Esophagus muscularis mucosa (tissue), 4 donors: ENCODE measurements at regions not wholly inside any gene's neighbourhood (a gene's known extent, or its start where the extent isn't known, plus 50 kb on each side); places are given as distances from the start of the nearest gene placed in this dataset.

ENCODE experiments used
- DNase-seq: peaks from one replicate; pipeline ENCODE4 v3.0.0-alpha.2; 2017; ENCODE audit errors: extremely low spot score
- H3K27ac ChIP-seq, 4 donors: fragments of 200-600 bp; sonication (generic); replicated peaks in 1 of 4; 1 replicate in 3 of 4; 2 replicates in 1 of 4; pipeline ENCODE4 v1.5.1; 2016 to 2019; ENCODE audit warnings: mild to moderate bottlenecking in 1 of 4
- H3K27me3 ChIP-seq, 4 donors: fragments of 200-600 bp; sonication (generic); one replicate each; pipeline versions ENCODE4 v1.5.1 to v1.6.0; 2016 to 2019
- H3K36me3 ChIP-seq, 4 donors: fragments of 200-600 bp; sonication (generic); one replicate each; pipeline ENCODE4 v1.5.1; 2016 to 2019
- H3K4me1 ChIP-seq, 4 donors: fragments of 200-600 bp; sonication (generic); one replicate each; pipeline ENCODE4 v1.5.1; 2016 to 2019
- H3K4me3 ChIP-seq, 4 donors: fragments of 200-600 bp; sonication (generic); 1 replicate in 2 of 4; 2 replicates in 2 of 4; pipeline ENCODE4 v1.5.1; 2016 to 2019; ENCODE audit warnings: mild to moderate bottlenecking in 4 of 4, moderate library complexity in 1 of 4
- H3K9me3 ChIP-seq, 4 donors: fragments of 200-600 bp; sonication (generic); 1 replicate in 3 of 4; 2 replicates in 1 of 4; pipeline ENCODE4 v1.5.1; 2016 to 2019
- EP300 ChIP-seq: sonication (generic); formaldehyde crosslinking; IDR thresholded peaks from one replicate; pipeline ENCODE4 v1.6.1; 2017; ENCODE audit warnings: antibody characterized with exemption
- POLR2A ChIP-seq: fragments of 450-650 bp; IDR thresholded peaks from one replicate; pipeline ENCODE4 v1.6.1; 2017; ENCODE audit warnings: antibody characterized with exemption, moderate library complexity, mild to moderate bottlenecking, low read depth
- POLR2AphosphoS5 ChIP-seq, 2 donors: sonication (generic); formaldehyde crosslinking; IDR thresholded peaks; one replicate each; pipeline ENCODE4 v1.6.1; 2017; ENCODE audit warnings: antibody characterized with exemption in 2 of 2
- WGBS: methylation state at CpG from one replicate; pipeline ENCODE4 v1.1.5; 2018; 5-methylcytosine and 5-hydroxymethylcytosine counted together
- intact Hi-C: fragments of 100-400 bp; cut with DNase I; formaldehyde crosslinking; loops from one replicate; pipeline ENCODE4 v1.15.1; 2023
- TF ChIP-seq, protein P1 (sequence below), 3 experiments: fragments of 200-600 bp in 2 of 3; fragments of 450-650 bp in 1 of 3; sonication (generic) in 2 of 3; IDR thresholded peaks; one replicate each; pipeline ENCODE4 v1.5.1; 2017 to 2019; ENCODE audit warnings: antibody characterized with exemption in 3 of 3, mild to moderate bottlenecking in 2 of 3, moderate library complexity in 1 of 3

DNA sequence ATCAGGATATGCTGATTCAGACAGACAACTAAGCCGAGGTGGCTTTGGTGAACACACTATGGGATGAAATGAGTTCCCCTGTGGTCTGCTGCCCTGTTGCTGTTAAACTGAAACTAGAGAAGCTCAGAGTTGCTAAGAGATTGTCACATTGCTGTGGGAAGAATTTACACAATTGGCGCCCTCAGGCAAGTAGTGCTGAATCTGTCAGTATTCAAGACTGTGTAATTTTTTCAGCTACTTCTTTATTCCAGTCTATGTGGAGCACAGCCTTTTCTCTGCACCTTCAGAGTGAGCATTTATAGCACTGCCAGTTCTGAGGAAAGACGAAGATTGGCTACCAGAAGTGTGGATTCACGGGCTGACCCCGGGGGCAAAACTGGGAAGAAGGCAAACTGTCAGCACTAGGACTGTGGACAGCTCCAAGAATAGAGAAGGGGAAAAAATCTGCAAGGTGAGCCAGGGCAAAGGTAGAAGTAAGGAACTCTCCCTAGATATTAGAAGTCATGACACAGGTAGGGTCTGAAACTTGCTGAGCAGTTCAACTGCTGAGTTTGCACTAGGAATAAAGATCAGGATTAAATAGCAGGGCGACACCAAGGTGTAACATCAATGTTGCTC, 218.8 kb upstream of the TMPO start:
- intact Hi-C loops = no loop called here
- H3K27me3 ChIP-seq = no peaks in the 10 kb centered on the region
- H3K9me3 ChIP-seq = no peaks in the 10 kb centered on the region
- H3K4me1 ChIP-seq = no peaks in the 10 kb centered on the region
- no peak overlapping the region for H3K4me3 ChIP-seq
- TF ChIP-seq POLR2AphosphoS5 (IDR thresholded peaks at IDR 0.05) = no peak
- TF ChIP-seq EP300 = no peak
- TF ChIP-seq POLR2A = no peak
- TF ChIP-seq, protein P1, sequence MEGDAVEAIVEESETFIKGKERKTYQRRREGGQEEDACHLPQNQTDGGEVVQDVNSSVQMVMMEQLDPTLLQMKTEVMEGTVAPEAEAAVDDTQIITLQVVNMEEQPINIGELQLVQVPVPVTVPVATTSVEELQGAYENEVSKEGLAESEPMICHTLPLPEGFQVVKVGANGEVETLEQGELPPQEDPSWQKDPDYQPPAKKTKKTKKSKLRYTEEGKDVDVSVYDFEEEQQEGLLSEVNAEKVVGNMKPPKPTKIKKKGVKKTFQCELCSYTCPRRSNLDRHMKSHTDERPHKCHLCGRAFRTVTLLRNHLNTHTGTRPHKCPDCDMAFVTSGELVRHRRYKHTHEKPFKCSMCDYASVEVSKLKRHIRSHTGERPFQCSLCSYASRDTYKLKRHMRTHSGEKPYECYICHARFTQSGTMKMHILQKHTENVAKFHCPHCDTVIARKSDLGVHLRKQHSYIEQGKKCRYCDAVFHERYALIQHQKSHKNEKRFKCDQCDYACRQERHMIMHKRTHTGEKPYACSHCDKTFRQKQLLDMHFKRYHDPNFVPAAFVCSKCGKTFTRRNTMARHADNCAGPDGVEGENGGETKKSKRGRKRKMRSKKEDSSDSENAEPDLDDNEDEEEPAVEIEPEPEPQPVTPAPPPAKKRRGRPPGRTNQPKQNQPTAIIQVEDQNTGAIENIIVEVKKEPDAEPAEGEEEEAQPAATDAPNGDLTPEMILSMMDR (IDR thresholded peaks at IDR 0.05) = no peak
- no peak overlapping the region for H3K27ac ChIP-seq
- WGBS = 52% methylated on average over 6 of the region's 6 CpGs
- no peaks in the 10 kb centered on the region for H3K36me3 ChIP-seq
- no peak for DNase-seq

DNA sequence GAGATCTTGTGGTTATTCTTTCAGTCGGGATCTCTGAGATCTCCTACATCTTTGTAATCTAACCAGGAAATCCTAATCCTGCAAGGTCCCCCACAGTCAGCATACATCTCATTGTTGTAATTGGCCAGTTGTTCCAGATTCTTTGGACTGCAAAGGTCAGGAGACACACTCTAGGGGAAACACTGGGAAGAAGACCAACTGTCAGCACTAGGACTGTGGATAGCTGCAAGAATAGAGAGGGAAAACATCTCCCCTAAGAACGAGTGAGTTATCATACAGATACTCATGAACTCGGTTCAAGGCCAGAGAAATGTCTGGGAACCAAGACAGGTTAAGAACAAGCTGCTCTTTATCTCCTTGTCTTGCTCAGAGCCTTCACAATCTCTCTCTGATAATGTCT, 217.9 kb upstream of the TMPO start:
- TF ChIP-seq, protein P1 (IDR thresholded peaks at IDR 0.05) = no peak
- TF ChIP-seq POLR2A (no peak), POLR2AphosphoS5 (IDR thresholded peaks at IDR 0.05) (no peak), EP300 (no peak)
- H3K27me3 ChIP-seq = no peaks in the 10 kb centered on the region
- H3K27ac ChIP-seq = no peak overlapping the region
- no peak overlapping the region for H3K4me3 ChIP-seq
- WGBS = 62% methylated on average over 3 of the region's 3 CpGs
- no peak for DNase-seq
- no peaks in the 10 kb centered on the region for H3K4me1 ChIP-seq
- intact Hi-C loops = no loop called here
- no peaks in the 10 kb centered on the region for H3K36me3 ChIP-seq
- H3K9me3 ChIP-seq = no peaks in the 10 kb centered on the region

DNA sequence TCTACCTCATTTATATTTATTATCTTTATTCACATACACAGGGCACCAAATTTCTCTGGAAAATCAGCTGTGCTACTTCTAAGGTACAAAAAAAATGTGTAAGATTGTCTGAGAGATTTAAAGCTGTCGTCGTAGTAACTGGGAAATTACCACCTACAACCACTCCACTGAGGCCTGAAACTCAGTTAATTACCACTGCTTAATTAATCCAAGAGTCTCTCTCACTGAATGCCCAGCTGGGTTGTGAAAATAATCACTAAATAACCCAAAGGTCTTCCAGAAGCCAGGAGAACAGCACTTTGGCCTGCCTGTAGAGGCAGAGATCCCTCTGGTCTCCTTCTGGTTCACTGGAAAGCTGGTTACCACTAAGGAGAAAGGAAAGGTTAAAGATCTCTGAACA, 207.2 kb upstream of the TMPO start:
- intact Hi-C loops = no loop called here
- Histone ChIP-seq H3K4me3 (no peak overlapping the region), H3K27me3 (no peaks in the 10 kb centered on the region), H3K9me3 (no peaks in the 10 kb centered on the region), H3K36me3 (no peaks in the 10 kb centered on the region), H3K27ac (no peak overlapping the region), H3K4me1 (no peaks in the 10 kb centered on the region)
- DNase-seq = no peak
- WGBS = 97% methylated on average over 2 of the region's 2 CpGs
- TF ChIP-seq POLR2A = no peak

DNA sequence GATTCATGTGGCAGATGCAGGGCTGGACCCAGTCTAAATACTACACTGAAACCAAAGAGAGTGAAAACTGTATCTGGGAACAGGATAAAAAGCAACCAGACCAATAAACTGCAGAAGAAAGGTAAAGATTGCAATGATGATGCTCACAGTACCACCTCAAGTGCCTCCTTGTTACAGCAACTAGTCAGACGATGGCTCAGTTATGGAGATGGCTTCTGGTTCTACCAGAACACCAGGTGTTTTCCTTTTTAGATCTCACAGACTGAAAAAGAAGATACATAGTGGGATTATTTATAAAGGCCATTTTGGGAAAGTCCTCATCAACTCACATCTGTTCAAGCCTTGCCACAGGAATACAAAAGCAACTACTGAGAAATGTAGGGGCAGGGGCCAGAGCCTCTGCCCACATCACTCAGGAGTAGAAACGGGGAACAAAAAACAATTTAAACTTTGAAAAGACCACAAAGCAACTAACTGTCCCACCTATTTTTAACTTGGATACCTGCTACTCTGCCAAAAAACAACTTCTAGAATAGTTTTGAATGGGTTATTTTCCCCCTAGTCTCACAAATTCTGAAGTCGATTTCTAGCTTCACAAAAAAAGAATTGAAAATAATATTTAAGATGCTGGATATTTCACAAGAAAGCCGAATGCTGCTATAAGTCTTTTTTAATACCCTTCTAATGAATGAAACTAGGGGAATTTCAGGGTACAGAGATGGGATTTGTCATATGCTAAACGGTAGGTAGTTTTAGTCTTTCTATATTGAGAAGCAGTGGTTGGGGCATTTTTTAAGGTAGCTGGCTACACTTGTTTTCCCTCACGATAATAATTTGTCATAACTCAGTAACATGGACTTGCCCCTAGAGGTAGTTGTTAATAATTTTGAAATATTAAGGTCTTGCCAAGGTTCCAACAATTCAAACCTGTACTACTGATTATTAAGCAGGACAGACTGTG, 197.2 kb upstream of the TMPO start:
- TF ChIP-seq POLR2AphosphoS5 (IDR thresholded peaks at IDR 0.05) (no peak), EP300 (no peak), POLR2A (no peak)
- TF ChIP-seq, protein P1 (IDR thresholded peaks at IDR 0.05) = no peak
- Histone ChIP-seq H3K27ac (no peak overlapping the region), H3K9me3 (no peaks in the 10 kb centered on the region), H3K27me3 (no peaks in the 10 kb centered on the region), H3K4me3 (no peak overlapping the region), H3K36me3 (no peaks in the 10 kb centered on the region), H3K4me1 (peaks cover 0 to 14% (median 9%) of the 10 kb centered on the region in 4 donors)
- intact Hi-C loops = no loop called here
- WGBS = 78% methylated on average over 6 of the region's 6 CpGs
- DNase-seq = no peak

DNA sequence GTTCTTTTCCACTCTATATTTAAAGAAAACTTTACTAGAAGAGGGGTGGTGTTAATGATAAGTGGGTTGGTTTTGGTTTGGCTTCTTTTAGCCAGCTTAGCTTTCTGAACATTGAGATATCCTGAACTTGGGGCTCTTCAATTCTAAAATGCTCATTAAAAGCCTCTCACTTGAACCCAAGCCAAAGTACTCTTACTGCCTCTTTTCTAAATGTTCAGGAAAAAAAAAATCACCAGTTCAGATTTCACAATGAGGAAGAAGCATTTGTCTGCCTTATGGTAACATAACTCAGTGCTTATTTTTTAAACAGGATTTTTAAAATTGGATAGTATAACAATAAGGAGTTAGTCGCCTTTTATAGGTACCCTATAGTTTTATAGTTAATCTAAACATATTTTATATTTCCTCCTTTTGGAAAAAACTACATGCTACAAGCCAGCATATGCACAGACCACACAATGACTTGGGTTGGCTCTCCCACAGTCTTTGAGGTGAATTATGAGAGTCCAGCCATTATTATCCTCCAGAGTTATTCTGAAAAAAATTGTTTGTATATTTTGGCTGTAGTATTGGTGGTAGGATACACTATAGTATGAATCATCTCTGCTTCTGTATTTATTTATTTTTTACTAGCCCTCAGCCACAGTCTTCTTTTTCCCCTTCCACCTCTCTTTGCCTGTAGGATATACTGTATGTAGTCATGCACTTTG, 195.5 kb upstream of the TMPO start:
- 45% methylated on average over 1 of the region's 1 CpG for WGBS
- Histone ChIP-seq H3K9me3 (no peaks in the 10 kb centered on the region), H3K27me3 (no peaks in the 10 kb centered on the region), H3K4me3 (no peak overlapping the region), H3K36me3 (no peaks in the 10 kb centered on the region), H3K27ac (no peak overlapping the region), H3K4me1 (peaks cover 0 to 14% (median 9%) of the 10 kb centered on the region in 4 donors)
- TF ChIP-seq POLR2A (no peak), EP300 (no peak), POLR2AphosphoS5 (IDR thresholded peaks at IDR 0.05) (no peak)
- TF ChIP-seq, protein P1 (IDR thresholded peaks at IDR 0.05) = no peak
- intact Hi-C loops = no loop called here
- no peak for DNase-seq
